ENCODE measurements at regions not wholly inside any gene's neighbourhood (a gene's known extent, or its start where the extent isn't known, plus 50 kb on each side); places are given as distances from the start of the nearest gene placed in this dataset.

- TF ChIP-seq CTCF (IDR thresholded peaks at IDR 0.05) (no peak), KAT7 (CRISPR knock-in tag; IDR thresholded peaks at IDR 0.05; ENCODE audit: borderline replicate concordance) (no peak), NR3C1 (CRISPR knock-in tag; conservative IDR thresholded peaks at IDR 0.05; ENCODE audit: low read depth) (no peak), IRF2 (CRISPR knock-in tag; IDR thresholded peaks at IDR 0.05; ENCODE audit: borderline replicate concordance, low read depth) (no peak)
These were observed 52.6 kb upstream of the ESX1 start for GRCh38 chrX:104307341-104307740.
